ENCODE measurements at regions not wholly inside any gene's neighbourhood (a gene's known extent, or its start where the extent isn't known, plus 50 kb on each side); places are given as distances from the start of the nearest gene placed in this dataset.

- no peak for TF ChIP-seq CTCF (IDR thresholded peaks at IDR 0.05)
- TF ChIP-seq POLR2AphosphoS5 (IDR thresholded peaks at IDR 0.05): peak in 1 of 3 donors; percentile 8
Measured at GRCh38 chr20:57940868-57941522, 231.2 kb upstream of the PMEPA1 start.
